ENCODE measurements at regions not wholly inside any gene's neighbourhood (a gene's known extent, or its start where the extent isn't known, plus 50 kb on each side); places are given as distances from the start of the nearest gene placed in this dataset.
A peak's percentile ranks its signal among the peaks of the same experiment; 100 is the strongest.

GRCh38 chr5:68554571-68555279, 339.2 kb downstream of the PIK3R1 start:
- Histone ChIP-seq H3K27ac (no peak overlapping the region), H3K36me3 (replicated peaks) (no peaks in the 10 kb centered on the region), H3K4me3 (ENCODE audit: low read depth, low read length) (no peak overlapping the region), H3K27me3 (replicated peaks) (no peaks in the 10 kb centered on the region)
- DNase-seq, result peak; percentile 52
- TF ChIP-seq CTCF (IDR thresholded peaks at IDR 0.05; ENCODE audit: low read depth, low read length, missing control alignments), result no peak
- in situ Hi-C loops (cut with HindIII; ENCODE audit: low pct_ligation_motif_present, low sequenced_read_pairs), result no loop called here

- no peak for TF ChIP-seq CTCF (IDR thresholded peaks at IDR 0.05; ENCODE audit: low read depth, low read length, missing control alignments)
- no peak overlapping the region for H3K27ac ChIP-seq
- DNase-seq, result no peak
- no peaks in the 10 kb centered on the region for H3K27me3 ChIP-seq (replicated peaks)
- H3K4me3 ChIP-seq (ENCODE audit: low read depth, low read length), result no peak overlapping the region
- no peaks in the 10 kb centered on the region for H3K36me3 ChIP-seq (replicated peaks)
- in situ Hi-C loops (cut with HindIII; ENCODE audit: low pct_ligation_motif_present, low sequenced_read_pairs), result no loop called here
Measured at GRCh38 chr5:68555907-68556681, 340.5 kb downstream of the PIK3R1 start.

- H3K36me3 ChIP-seq (replicated peaks), result no peaks in the 10 kb centered on the region
- no peak for DNase-seq
- in situ Hi-C loops (cut with HindIII; ENCODE audit: low pct_ligation_motif_present, low sequenced_read_pairs), result no loop called here
- H3K27me3 ChIP-seq (replicated peaks), result no peaks in the 10 kb centered on the region
- H3K4me3 ChIP-seq (ENCODE audit: low read depth, low read length), result no peak overlapping the region
- TF ChIP-seq CTCF (IDR thresholded peaks at IDR 0.05; ENCODE audit: low read depth, low read length, missing control alignments), result no peak
- no peak overlapping the region for H3K27ac ChIP-seq
Measured at GRCh38 chr5:68557162-68557936, 341.8 kb downstream of the PIK3R1 start.

- Histone ChIP-seq H3K27ac (no peak overlapping the region), H3K36me3 (replicated peaks) (no peaks in the 10 kb centered on the region), H3K27me3 (replicated peaks) (no peaks in the 10 kb centered on the region), H3K4me3 (ENCODE audit: low read depth, low read length) (no peak overlapping the region)
- TF ChIP-seq CTCF (IDR thresholded peaks at IDR 0.05; ENCODE audit: low read depth, low read length, missing control alignments), result no peak
- in situ Hi-C loops (cut with HindIII; ENCODE audit: low pct_ligation_motif_present, low sequenced_read_pairs), result no loop called here
- peak; percentile 57 for DNase-seq
Measured at GRCh38 chr5:68562308-68562707, 346.8 kb downstream of the PIK3R1 start.

- DNase-seq, result no peak
- Histone ChIP-seq H3K4me3 (ENCODE audit: low read depth, low read length) (no peak overlapping the region), H3K27ac (no peak overlapping the region), H3K27me3 (replicated peaks) (no peaks in the 10 kb centered on the region), H3K36me3 (replicated peaks) (no peaks in the 10 kb centered on the region)
- in situ Hi-C loops (cut with HindIII; ENCODE audit: low pct_ligation_motif_present, low sequenced_read_pairs), result no loop called here
- no peak for TF ChIP-seq CTCF (IDR thresholded peaks at IDR 0.05; ENCODE audit: low read depth, low read length, missing control alignments)
Measured at GRCh38 chr5:68565427-68565826, 349.9 kb downstream of the PIK3R1 start.
